ENCODE measurements at regions not wholly inside any gene's neighbourhood (a gene's known extent, or its start where the extent isn't known, plus 50 kb on each side); places are given as distances from the start of the nearest gene placed in this dataset.
A peak's percentile ranks its signal among the peaks of the same experiment; 100 is the strongest.

DNA sequence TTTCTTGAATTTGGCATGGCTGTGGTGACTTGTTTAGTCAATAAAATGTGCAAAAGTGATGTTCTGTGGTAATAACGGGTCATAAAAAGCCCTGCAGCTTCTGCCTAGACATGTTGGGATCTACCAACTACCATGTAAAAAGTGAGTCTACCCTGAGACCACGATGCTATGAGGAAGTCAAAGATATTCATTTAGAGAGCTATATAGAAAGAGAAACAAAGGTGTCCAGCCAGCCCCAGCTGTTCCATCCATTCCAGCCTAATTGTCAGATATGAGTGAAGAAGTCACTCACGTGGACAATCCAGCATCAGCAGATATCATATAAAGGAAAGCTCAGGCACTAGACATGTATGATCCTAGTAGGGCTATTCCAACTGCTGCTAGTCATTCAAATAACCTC lies 117.2 kb upstream of the SSTR1 start:
- Mint-ChIP-seq H3K9me3 (ENCODE audit: unreplicated experiment) (peaks cover 20% of the 10 kb centered on the region), H3K36me3 (ENCODE audit: insufficient read depth, unreplicated experiment) (no peaks in the 10 kb centered on the region), H3K27me3 (ENCODE audit: insufficient read depth, unreplicated experiment) (no peaks in the 10 kb centered on the region), H3K4me3 (ENCODE audit: unreplicated experiment) (no peak overlapping the region), H3K4me1 (ENCODE audit: insufficient read depth, unreplicated experiment) (no peaks in the 10 kb centered on the region), H3K27ac (ENCODE audit: low read depth, unreplicated experiment) (no peak overlapping the region)
- ChIA-PET POLR2A (no interaction called here), CTCF (no interaction called here)
- TF ChIP-seq, protein P1, sequence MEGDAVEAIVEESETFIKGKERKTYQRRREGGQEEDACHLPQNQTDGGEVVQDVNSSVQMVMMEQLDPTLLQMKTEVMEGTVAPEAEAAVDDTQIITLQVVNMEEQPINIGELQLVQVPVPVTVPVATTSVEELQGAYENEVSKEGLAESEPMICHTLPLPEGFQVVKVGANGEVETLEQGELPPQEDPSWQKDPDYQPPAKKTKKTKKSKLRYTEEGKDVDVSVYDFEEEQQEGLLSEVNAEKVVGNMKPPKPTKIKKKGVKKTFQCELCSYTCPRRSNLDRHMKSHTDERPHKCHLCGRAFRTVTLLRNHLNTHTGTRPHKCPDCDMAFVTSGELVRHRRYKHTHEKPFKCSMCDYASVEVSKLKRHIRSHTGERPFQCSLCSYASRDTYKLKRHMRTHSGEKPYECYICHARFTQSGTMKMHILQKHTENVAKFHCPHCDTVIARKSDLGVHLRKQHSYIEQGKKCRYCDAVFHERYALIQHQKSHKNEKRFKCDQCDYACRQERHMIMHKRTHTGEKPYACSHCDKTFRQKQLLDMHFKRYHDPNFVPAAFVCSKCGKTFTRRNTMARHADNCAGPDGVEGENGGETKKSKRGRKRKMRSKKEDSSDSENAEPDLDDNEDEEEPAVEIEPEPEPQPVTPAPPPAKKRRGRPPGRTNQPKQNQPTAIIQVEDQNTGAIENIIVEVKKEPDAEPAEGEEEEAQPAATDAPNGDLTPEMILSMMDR (IDR thresholded peaks at IDR 0.05; ENCODE audit: unreplicated experiment): no peak
- BruUV-seq (replicated peaks): no TSS peak
- intact Hi-C loops (cut with micrococcal nuclease): no loop called here
- no peak for DNase-seq (ENCODE audit: unreplicated experiment)

DNA sequence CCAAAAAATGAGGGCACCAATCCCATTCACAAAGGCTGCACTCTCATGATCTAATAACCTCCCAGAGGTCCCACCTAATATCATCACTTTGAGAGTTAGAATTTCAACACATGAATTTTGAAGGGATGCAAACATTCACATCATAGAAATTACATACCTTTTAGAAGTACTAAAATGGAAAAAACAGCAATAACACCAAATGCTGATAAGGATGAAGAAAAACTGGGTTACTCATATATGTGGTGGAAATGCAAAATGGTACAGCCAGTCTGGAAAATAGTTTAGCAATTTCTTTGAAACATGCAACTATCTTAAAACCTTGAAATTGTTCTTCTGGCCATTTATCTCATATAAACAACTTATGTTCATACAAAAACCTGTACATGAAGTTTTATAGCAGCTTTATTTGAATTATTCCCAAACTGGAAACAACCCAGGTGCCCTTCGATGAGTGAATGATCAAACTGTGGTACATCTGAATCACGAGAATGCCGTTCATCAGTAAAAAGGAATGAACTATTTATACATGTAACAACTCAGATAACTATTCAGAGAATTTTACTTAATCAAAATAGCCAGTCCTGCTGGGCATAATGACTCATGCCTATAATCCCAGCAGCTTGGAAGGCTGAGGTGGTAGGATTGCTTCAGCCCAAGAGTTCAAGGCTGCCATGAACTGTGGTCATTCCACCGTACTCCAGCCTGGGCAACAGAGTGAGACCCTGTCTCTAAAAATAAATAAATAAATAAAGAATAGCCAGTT lies 109.4 kb upstream of the SSTR1 start:
- no peak overlapping the region for H3K27ac Mint-ChIP-seq (ENCODE audit: low read depth, unreplicated experiment)
- no peaks in the 10 kb centered on the region for H3K27me3 Mint-ChIP-seq (ENCODE audit: insufficient read depth, unreplicated experiment)
- TF ChIP-seq, protein P1 (IDR thresholded peaks at IDR 0.05; ENCODE audit: unreplicated experiment): no peak
- ChIA-PET POLR2A (interaction anchor here (1.2 kb wide), 1 partner anchor 11 kb away, joined by 4 read pairs; no protein-coding TSS in a partner anchor), CTCF (no interaction called here)
- intact Hi-C loops (cut with micrococcal nuclease): no loop called here
- BruUV-seq (replicated peaks): no TSS peak
- H3K4me3 Mint-ChIP-seq (ENCODE audit: unreplicated experiment): no peak overlapping the region
- peaks cover 20% of the 10 kb centered on the region for H3K9me3 Mint-ChIP-seq (ENCODE audit: unreplicated experiment)
- no peaks in the 10 kb centered on the region for H3K36me3 Mint-ChIP-seq (ENCODE audit: insufficient read depth, unreplicated experiment)
- peak; percentile 43 for DNase-seq (ENCODE audit: unreplicated experiment)
- H3K4me1 Mint-ChIP-seq (ENCODE audit: insufficient read depth, unreplicated experiment): no peaks in the 10 kb centered on the region

DNA sequence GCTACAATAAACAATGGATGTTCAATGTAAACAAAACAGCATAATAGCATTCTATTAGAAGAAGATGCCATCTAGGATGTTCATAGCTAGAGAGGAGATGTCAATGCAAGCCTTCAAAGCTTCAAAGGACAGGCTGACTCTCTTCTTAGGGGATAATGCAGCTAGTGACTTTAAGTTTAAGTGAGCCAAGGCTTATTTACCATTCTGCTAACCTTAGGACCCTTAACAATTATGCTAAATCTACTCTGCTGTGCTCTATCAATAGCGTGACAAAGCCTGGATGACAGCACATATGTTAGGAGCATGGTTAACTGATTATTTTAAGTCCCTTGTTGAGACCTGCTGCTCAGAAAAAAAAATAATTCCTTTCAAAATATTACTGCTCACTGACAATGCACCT lies 106.0 kb upstream of the SSTR1 start:
- Mint-ChIP-seq H3K4me1 (ENCODE audit: insufficient read depth, unreplicated experiment) (no peaks in the 10 kb centered on the region), H3K9me3 (ENCODE audit: unreplicated experiment) (peaks cover 12% of the 10 kb centered on the region), H3K4me3 (ENCODE audit: unreplicated experiment) (no peak overlapping the region), H3K36me3 (ENCODE audit: insufficient read depth, unreplicated experiment) (no peaks in the 10 kb centered on the region), H3K27me3 (ENCODE audit: insufficient read depth, unreplicated experiment) (no peaks in the 10 kb centered on the region), H3K27ac (ENCODE audit: low read depth, unreplicated experiment) (no peak overlapping the region)
- ChIA-PET CTCF (no interaction called here), POLR2A (no interaction called here)
- BruUV-seq (replicated peaks): no TSS peak
- TF ChIP-seq, protein P1 (IDR thresholded peaks at IDR 0.05; ENCODE audit: unreplicated experiment): no peak
- DNase-seq (ENCODE audit: unreplicated experiment): no peak
- intact Hi-C loops (cut with micrococcal nuclease): no loop called here

DNA sequence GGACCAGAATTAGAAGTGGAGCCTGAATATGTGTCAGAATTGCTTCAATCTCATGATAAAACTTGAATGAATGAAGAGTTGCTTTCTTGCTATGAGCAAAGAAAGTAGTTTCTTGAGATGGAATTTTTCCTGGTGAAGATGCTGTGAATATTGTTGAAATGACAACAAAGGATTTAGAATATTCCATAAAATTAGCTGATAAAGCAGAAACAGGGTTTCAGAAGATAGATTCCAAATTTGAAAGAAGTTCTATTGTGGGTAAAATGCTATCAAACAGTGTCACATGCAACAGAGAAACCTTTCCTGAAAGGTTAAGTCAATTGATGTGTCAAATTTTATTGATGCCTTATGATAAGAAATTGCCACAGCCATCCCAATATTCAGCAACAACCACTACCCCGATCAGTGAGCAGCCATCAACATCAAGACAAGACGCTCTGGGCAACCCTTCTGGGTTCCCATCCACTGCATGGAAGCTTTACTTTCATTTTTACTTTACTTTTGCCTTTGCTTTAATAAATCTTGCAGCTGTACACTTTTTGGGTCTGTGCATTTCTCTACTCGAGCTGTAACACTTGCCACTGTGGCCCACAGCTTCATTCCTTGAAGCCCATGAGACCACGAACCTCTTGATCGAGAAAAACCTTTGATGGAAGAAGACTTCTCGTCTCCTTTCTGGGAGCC lies 104.0 kb upstream of the SSTR1 start:
- H3K9me3 Mint-ChIP-seq (ENCODE audit: unreplicated experiment): peaks cover 12% of the 10 kb centered on the region
- H3K27ac Mint-ChIP-seq (ENCODE audit: low read depth, unreplicated experiment): no peak overlapping the region
- CTCF ChIA-PET: no interaction called here

More for the DNA sequence above, 104.0 kb upstream of the SSTR1 start:
- H3K36me3 Mint-ChIP-seq (ENCODE audit: insufficient read depth, unreplicated experiment): no peaks in the 10 kb centered on the region
- peaks cover 2% of the 10 kb centered on the region for H3K4me1 Mint-ChIP-seq (ENCODE audit: insufficient read depth, unreplicated experiment)
- no peak for DNase-seq (ENCODE audit: unreplicated experiment)
- intact Hi-C loops (cut with micrococcal nuclease): no loop called here
- no peak overlapping the region for H3K4me3 Mint-ChIP-seq (ENCODE audit: unreplicated experiment)
- no peaks in the 10 kb centered on the region for H3K27me3 Mint-ChIP-seq (ENCODE audit: insufficient read depth, unreplicated experiment)
- TF ChIP-seq, protein P1 (IDR thresholded peaks at IDR 0.05; ENCODE audit: unreplicated experiment): no peak
- POLR2A ChIA-PET: no interaction called here
- BruUV-seq (replicated peaks): no TSS peak
